ENCODE measurements at regions not wholly inside any gene's neighbourhood (a gene's known extent, or its start where the extent isn't known, plus 50 kb on each side); places are given as distances from the start of the nearest gene placed in this dataset.

- TF ChIP-seq CTCF (conservative IDR thresholded peaks at IDR 0.05) (no peak), EZH2 (IDR thresholded peaks at IDR 0.05; ENCODE audit: low read depth) (no peak)
These were observed 289.7 kb upstream of the ID4 start for GRCh38 chr6:19547507-19547906.

Measured in PC-9 (cell line).